D721Med (cell line): ENCODE measurements at regions not wholly inside any gene's neighbourhood (a gene's known extent, or its start where the extent isn't known, plus 50 kb on each side); places are given as distances from the start of the nearest gene placed in this dataset.

Experiments
- DNase-seq: peaks from one replicate; pipeline ENCODE4 v3.0.0; 2011; ENCODE audit warnings: low spot score; ENCODE audit not compliant: insufficient read length
- FAIRE-seq: peaks from 2 replicates; lab custom pipeline; 2011; peaks lifted over from hg19 to GRCh38; lab: Jason Lieb, UNC
- TF ChIP-seq, protein P1 (sequence below): IDR thresholded peaks from 2 replicates; pipeline ENCODE4 v1.5.1; 2012; ENCODE audit warnings: mild to moderate bottlenecking, control low read depth; ENCODE audit not compliant: insufficient read depth; ENCODE audit errors: missing control alignments

DNA sequence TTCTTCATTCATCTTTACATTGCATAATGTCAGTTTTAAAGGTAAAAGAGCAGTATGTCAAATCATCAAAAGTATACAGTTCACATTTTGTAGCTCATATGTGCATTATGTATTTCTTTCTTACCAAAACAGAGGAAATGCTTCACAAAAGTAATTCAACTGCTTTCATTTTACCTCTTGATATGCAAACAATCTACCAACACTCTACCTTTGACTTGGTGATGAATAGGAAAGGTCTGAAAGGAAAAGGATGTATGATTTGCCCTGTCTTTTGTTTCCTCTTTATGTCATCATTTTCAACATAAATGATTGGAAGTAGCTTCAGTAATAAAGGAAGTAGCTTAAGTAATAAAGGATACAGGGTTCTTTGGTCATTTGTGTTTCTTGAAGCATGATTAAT lies 846.7 kb downstream of the NXPH1 start:
- FAIRE-seq = no peak
- TF ChIP-seq, protein P1, sequence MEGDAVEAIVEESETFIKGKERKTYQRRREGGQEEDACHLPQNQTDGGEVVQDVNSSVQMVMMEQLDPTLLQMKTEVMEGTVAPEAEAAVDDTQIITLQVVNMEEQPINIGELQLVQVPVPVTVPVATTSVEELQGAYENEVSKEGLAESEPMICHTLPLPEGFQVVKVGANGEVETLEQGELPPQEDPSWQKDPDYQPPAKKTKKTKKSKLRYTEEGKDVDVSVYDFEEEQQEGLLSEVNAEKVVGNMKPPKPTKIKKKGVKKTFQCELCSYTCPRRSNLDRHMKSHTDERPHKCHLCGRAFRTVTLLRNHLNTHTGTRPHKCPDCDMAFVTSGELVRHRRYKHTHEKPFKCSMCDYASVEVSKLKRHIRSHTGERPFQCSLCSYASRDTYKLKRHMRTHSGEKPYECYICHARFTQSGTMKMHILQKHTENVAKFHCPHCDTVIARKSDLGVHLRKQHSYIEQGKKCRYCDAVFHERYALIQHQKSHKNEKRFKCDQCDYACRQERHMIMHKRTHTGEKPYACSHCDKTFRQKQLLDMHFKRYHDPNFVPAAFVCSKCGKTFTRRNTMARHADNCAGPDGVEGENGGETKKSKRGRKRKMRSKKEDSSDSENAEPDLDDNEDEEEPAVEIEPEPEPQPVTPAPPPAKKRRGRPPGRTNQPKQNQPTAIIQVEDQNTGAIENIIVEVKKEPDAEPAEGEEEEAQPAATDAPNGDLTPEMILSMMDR = no peak
- no peak for DNase-seq

DNA sequence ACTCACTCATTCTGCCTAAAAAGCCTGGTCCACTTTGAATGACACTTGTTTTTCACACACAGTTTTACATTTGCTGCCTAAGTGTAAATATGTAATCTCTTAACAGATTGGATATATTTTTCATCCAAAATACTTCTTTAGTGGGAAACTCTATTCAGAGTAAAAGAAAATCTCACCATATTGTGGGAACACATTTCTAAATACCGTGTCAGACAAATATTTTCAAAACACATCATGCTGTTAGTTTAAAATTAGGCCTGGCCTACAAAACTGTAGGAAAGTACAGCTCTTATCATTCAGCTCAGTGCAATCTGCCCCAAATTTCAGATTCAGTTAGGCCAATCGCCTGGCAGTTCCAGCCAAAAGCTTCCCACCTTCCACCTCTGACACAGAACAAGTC lies 849.8 kb downstream of the NXPH1 start:
- DNase-seq (no peak), FAIRE-seq (no peak)
- TF ChIP-seq, protein P1 = no peak

DNA sequence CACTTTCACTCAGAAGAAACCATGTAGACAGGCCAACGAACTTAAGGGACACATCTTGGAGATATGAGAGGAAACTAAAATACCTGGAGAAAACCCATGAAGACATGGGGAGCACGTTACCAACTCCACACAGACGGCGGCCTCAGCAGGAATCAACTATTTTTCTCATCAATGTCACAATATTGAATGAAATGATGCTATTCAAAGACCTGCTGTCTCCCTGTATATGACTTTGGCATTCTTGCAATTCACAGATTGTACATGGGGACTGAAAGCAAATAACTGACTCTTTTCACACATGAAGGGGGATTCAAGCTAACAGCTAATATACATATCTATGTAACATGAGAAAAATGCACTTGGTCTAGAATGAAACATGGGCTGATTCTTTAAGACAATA lies 869.0 kb downstream of the NXPH1 start:
- no peak for DNase-seq
- no peak for FAIRE-seq
- TF ChIP-seq, protein P1 = no peak

DNA sequence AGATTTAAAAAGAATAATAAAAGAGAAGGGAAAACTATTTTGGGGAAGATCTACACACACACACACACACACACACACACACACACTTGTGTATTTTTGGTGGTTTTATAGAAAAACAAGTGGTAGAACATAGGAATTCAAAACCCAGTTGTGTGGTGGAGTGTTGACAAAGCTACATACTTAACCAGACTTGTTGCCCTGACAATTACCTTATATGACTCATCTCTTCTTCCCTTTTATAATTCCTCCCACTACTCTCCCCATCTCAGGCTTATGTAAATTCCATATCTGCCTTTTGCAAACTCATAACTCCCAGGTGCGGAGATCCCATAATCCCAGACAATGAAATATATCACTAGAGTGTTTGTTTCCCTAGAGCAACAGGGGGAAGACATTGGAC lies 873.7 kb downstream of the NXPH1 start:
- TF ChIP-seq, protein P1 = no peak
- no peak for FAIRE-seq
- DNase-seq = no peak

DNA sequence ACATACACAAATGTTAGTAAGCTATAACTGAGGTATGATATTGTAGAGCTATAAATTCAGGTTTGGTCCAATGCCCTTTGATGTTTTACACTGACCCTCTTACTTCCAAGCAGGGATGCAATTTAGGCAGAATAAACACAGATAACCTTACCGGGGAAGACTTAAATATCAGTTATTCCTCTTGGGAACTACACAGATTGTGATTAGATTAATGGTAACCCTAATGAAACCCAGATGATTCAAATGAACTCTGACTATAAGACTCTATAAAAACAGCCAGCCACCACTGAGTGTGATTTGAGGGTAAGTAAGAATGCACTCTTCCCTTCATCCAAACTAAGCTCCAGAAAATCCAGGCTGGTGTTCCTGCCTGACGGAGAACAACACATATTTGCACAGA lies 891.1 kb downstream of the NXPH1 start:
- FAIRE-seq (no peak), DNase-seq (no peak)
- TF ChIP-seq, protein P1 = no peak

DNA sequence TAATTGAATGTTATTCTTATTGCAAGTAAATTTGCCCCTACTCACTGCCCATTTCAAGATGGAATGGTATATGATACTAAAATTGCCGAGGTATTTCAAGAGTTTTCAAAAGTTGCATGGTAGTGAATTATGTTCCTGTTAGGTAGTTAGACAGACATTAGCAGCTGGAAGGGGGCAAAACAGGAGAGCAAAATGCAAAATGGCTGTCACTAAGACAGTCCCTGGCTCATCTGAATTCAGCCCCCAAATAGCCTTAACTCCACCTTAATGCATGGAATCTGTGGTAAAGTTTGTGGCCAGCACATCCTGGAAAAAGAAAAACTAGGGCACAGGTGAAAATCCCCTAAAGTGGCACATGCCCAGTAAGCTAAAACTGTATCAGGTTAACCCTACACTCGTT lies 894.9 kb downstream of the NXPH1 start:
- TF ChIP-seq, protein P1 = no peak
- no peak for DNase-seq
- FAIRE-seq = no peak

DNA sequence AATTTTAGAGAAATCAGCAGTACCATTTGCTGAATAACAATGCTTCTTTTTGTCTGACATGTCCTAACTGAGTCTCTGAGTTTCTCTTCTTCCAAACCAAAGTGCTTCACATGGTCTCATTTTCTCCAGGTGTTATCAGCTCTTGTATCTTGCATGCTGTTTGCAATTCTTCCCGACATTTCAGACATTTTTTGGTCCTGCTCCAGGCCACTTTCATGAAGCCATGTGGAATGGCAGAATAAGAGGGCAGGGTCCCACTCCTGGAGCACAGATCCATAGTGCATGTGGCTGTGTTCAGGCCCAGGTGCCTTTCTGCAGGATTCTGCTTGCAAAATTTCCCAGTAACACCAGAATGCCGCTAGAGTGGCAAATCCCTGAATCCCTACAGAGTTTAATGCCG lies 916.2 kb downstream of the NXPH1 start:
- TF ChIP-seq, protein P1 = no peak
- DNase-seq (no peak), FAIRE-seq (no peak)
